ENCODE measurements at regions not wholly inside any gene's neighbourhood (a gene's known extent, or its start where the extent isn't known, plus 50 kb on each side); places are given as distances from the start of the nearest gene placed in this dataset.

DNA sequence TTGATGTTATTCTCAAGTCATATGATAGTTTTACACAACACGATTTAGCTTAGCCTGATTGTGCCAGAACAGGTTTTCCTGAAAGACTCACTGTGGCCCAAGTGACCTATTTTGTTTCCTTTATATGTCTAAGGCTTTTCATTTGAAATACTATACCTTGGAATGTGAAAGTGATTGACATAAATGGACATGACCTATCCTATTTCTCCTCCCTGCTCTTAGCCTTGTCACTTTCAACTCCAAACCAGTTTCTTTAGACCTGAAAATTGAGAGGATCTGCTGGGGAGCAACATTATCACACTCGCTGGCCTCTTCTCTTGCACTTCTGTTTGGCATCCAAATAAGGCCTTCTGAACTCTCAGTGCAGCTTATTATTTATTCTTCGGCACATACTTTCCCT is 496.8 kb downstream of the MAT2B start:
- DNase-seq (ENCODE audit: low read depth in 2 of 3, low spot score in 2 of 3): no peak

DNA sequence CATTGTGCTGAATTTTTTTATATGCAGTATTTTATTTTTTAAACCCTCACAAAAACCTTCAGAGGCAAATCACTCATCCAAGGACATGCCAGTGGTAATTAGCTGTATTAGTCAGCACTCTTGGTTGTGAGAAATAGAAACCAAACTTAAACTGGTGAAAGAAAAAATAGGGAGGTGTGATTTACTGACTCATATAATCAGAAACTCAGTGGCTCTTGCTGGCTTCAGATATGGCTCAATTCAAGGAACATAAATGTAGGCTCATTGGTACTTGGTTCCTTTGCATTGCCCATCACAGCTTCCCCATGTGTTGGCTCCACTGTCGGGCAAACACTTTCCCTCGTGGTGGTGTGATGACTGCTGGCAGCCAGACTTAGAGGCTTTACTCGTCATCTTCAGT is 497.2 kb downstream of the MAT2B start:
- DNase-seq (ENCODE audit: low read depth in 2 of 3, low spot score in 2 of 3): no peak

DNA sequence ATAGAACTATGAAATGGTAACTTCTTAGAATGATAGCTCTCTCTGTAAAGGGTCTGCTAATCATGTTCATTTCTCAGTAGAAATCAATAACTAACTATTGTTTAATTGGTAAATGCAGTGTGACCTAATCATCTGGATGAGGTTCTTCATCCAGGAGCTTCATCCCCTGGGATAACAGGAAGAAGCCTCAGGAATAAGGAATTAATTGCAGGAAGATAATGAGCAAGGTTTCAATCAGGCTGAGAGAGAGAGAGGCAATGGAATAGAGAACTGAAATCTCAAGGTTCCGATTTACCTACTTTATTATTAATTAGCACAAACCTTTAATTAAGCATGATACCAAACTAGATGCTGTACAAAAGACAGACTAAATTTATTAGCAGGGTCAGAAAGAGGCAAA is 499.7 kb downstream of the MAT2B start:
- no peak for DNase-seq (ENCODE audit: low read depth in 2 of 3, low spot score in 2 of 3)

DNA sequence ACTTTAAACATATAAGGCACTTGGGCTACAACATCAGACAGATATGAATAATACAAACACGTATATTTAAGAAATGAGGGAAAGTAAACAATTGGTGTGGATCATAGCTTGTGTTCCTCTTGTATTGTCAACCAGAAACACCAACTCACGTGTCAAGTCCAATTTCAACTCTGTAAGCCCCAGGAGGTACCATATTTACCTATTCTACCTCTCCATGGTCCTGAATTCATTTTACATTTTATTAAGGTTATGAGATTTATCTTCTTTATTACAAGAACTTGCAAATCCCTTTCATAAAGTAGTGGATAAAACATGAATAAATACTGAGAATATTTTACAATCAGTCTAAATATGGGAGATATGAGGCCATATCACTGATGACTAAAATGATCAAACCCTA is 501.6 kb downstream of the MAT2B start:
- DNase-seq (ENCODE audit: low read depth in 2 of 3, low spot score in 2 of 3): no peak

DNA sequence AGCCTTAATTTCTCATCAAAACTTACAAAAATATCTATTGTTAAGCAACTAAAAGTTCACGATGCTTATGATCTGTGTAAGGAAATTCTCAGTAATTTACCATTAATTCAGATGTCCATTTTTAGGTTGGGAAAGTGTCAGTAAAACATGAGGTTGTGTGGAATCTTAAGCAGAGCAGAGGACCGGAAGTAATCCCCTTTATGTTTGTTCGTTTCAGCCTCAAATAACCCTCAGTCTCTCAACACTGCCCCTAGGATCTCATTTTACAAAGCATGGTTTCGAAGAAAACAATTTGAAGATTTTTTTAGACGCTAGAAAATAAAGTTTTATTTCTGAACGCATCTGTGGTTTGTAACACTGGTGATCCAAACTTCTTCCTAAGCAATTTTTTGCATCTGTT is 504.2 kb downstream of the MAT2B start:
- no peak for DNase-seq (ENCODE audit: low read depth in 2 of 3, low spot score in 2 of 3)

DNA sequence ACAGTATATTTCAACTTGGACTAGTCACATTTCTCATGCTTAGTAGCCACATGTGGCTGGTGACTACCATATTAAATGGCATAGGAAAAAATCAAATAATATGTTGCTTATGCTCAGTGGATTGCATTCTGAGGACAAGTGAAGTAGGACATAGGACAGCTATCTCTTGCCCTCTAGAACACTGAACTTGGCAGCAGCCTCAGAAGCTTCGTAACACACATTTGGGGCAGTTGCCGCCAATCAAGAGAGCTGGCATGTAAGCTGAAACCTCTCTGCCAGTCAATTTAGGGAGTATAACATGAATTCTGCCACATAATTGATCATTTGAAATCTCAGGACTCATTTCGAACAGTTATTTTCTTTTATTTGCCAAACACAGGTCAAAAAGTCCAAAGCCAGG is 505.5 kb downstream of the MAT2B start:
- no peak for DNase-seq (ENCODE audit: low read depth in 2 of 3, low spot score in 2 of 3)

DNA sequence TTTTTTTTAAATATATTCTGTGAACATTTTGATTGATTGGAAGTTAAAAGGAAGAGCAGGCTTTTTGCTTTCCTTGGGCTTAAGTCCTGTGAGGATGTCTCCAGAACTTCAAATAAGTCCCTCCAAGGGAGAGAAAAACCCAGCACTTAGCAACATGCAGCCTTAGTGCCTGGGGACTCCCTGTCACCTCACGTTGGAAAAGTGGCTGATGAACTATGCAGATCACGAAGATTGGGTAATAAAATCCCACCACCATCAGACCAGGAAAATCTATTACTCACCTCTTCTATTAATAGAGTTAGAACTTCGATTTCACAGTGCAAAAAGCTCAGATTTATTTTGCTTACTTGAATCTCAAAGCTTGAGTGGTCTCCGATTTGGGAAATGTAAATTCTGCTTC is 507.0 kb downstream of the MAT2B start:
- no peak for DNase-seq (ENCODE audit: low read depth in 2 of 3, low spot score in 2 of 3)

DNA sequence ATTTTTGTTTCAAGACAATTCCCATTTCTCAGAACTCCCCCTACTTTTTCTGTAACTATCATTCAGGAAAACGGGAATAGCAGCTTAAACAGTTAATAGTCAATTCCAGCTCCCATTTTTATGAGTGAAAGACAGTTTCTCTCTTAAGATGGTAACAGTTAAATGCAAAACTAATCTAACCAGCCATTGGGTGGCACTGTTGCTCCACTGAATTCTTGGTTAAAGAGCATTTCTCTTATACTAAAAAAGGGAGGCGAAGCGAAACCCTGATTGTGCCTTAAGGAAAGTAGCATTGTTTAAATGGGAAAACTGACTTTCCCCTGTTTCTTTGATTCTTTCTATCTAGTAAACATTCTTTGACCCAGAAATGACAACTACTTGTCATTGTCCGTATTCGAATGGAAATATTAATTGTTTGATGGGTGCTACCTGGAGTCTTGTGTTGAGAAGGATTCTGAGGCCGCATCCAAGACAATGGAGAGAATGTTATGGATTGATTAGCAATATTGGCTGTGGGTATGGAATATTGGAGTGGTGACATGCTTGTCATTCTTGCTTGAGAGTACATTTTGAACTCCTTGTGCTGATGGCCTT is 507.8 kb downstream of the MAT2B start:
- DNase-seq (ENCODE audit: low read depth in 2 of 3, low spot score in 2 of 3): peak in 2 of 3 donors; percentile 57 to 89

DNA sequence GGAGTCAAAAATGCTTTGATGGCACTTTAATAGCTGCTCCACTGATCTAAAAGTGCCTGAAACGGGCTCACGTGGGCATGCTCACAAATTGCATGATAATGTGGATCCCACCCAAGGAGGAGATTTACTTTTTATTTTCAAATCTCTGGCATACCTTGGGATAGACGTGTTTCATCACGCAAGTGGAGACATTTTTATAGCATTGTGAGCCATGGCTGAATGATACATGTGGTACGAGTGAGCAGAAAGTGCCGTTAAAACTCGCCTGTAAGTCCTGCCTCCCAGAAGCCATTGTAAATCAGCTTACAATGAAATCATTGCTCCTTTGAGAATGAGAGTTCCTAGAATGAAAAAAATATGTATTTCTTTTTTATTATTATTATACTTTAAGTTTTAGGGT is 514.7 kb downstream of the MAT2B start:
- no peak for DNase-seq (ENCODE audit: low read depth in 2 of 3, low spot score in 2 of 3)

DNA sequence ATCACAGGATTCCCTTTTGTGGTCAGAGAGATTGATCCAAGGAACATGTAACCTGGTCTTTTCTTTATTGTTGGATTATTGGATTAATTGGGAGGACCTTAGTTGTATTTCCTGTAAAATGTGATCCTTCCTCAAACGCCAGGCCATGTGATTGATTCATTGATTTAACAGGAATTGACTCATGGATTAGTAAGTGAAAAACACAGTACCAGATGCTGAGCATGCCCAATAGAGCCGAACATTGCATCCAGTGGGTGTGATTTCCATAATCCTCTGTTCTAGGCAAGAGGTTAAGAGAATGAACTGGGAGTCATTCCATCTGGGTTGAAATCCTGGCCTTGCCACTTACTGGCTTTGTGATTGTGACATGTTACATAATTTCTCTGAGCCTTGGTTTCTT is 522.3 kb downstream of the MAT2B start:
- DNase-seq (ENCODE audit: low read depth in 2 of 3, low spot score in 2 of 3): no peak

DNA sequence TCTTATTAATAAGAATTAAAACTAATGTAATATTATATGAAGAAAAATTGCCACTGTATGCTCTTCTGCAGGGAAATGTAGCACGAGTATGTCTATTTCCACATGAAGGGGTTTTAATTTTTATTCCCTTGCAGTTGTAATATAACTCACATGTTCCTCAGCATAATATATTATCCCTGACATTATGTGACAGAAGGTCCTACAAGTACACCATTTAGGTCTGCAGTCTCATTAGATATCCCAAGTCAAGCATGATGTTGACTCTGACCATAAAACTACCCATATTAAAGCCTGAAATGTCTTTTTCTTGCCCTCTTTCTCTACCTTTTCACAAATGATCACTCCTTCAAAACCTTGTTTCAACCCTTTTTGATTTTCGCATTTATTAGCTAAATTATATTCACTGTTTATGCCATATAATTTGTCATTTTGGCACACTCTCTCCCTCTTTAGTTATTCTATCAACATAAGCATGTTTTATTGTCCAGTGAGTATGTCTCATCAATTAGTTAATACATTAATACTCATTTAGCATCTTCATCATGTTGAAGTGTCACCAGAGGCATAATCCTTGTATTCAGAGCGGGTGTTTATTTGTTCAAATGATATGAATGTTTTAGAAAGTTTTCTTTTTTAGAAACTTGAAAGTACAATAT is 532.8 kb downstream of the MAT2B start:
- DNase-seq (ENCODE audit: low read depth in 2 of 3, low spot score in 2 of 3): no peak

DNA sequence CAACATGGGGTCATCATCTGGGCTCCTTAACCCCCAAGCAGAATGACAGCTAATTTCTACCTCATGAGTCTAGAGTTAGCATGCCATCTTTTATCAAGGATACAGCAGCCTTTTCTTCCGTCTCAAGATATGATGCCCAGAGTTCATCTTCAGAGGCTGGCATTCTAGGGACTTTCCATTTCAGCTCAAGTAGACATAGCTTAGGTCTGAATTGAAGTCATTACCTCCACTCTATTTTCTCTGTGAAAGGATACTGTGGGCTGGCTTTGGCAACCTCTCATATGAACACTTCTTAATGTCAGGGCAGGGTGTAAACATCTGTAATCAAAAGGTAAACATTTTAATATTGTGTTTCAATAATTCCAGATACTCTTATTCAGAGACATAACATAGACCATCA is 535.7 kb downstream of the MAT2B start:
- DNase-seq (ENCODE audit: low read depth in 2 of 3, low spot score in 2 of 3): no peak

DNA sequence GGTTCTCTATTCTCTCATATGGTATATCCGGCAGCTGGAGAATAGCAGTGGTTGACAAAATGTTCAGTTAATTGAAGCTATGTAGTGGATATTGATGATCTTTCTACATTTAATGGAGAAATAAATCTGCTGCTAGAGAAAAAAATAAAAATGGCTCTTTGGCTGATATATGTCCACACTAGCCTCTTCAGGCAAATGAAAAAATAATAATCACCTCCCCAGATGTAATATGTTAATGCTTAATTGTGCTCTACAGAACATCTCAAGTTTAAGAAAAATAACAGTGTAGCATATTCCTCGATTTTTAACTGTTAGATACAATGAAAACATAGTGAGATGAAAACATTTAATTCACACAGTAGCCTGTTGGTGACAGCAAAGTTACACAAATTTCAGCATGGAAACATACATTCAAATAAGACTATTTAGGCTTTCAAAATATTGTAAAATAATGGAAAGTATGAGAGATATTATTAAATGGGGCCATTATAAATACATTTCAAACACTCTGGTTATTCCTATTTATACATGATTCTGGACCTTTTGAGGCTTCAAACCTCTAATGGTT is 543.0 kb downstream of the MAT2B start:
- no peak for DNase-seq (ENCODE audit: low read depth in 2 of 3, low spot score in 2 of 3)

DNA sequence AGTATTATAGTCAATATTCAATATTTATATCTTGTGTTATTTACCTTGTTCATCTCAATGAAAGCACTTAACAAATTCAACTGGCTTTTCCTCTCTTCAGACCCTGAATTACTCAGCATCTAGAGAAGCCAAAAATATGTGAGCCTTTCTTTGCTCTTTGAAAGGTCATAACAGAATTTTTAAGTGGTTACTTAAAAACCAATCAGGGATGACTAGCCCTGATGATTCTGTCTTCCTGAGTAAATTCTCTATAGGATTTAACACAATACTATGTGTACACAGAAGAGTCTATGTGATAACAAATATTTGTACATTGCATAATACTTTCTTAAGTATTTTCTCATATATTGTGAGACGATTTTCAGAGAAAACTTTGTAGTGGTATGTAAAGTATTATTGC is 546.3 kb downstream of the MAT2B start:
- DNase-seq (ENCODE audit: low read depth in 2 of 3, low spot score in 2 of 3): no peak

DNA sequence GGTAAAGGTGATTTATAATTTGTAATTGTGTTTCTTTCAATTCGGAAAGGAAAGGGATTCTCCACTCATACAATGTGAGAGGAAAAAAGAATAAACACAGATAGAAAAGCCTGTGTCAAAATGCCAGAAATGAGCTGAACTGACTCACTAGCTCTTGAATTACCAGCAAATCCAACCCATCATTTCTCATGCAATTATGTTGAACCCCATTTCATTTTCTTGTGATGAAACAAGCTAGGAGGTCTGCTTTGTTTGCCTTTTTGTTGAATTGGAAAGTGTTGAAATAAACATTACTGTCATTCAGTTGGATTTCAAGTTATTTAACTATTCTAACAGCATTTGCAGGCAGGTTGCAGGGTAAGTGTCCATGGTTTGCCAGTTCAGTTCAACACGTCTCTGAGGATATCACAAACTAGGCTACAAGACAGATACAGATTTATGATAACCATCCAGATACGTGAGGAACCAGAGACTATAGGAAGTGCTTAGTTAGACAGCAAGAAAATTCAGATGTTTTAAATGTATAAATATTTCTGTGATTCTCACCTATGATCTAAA is 547.2 kb downstream of the MAT2B start:
- no peak for DNase-seq (ENCODE audit: low read depth in 2 of 3, low spot score in 2 of 3)

DNA sequence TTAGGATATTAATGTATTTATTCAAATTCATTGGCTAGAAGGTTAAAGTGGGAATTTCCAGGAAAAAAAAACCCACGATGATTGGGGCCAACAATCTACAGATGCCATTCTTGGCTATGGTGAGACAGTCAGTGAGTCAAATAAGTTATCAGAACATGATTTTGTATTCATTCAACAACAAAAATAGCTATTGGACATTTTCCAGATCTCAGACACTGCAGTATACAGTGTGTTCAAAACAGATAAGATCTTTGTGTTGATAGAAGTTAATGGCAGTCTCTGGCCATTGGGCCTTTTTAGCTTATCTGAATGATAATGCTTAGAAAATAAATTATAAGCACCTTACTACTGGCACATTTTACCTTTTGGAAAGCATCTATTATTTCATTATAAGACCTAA is 547.7 kb downstream of the MAT2B start:
- no peak for DNase-seq (ENCODE audit: low read depth in 2 of 3, low spot score in 2 of 3)

DNA sequence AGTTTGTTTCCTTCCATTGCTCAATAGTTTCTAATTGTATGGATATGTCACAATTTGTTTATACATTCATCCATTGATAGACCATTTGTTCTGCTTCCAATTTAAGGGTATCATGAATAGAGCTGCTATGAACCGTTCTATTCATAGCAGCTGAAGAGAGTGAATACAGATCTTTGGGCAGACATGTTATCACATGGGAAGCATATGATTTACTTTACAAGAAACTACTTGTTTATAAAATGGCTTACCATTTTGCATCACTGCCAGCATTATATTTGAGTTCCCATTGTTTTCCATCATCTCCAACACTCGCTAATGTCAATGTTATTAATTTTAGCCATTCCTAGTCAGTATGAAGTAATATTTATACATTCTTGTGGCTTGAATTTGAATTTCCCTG is 549.0 kb downstream of the MAT2B start:
- no peak for DNase-seq (ENCODE audit: low read depth in 2 of 3, low spot score in 2 of 3)

DNA sequence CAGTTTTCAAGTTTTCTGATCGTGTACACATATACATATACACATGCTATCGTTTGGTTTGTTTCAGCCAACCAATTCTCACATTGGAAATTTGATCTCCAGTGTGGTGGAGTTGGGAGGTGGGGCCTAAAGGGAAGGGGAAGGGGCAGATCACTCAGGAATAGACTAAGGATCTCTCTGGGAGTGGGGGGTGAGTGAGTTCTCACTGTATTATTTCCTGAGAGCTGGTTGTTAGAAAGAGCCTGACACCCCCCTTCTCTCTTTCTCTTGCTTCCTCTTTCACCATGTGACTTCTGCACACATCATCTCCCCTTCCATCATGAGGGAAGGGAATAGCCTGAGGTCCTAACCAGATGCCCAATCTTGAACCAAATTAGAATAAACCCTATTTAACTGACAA is 551.7 kb downstream of the MAT2B start:
- DNase-seq (ENCODE audit: low read depth in 2 of 3, low spot score in 2 of 3): no peak

DNA sequence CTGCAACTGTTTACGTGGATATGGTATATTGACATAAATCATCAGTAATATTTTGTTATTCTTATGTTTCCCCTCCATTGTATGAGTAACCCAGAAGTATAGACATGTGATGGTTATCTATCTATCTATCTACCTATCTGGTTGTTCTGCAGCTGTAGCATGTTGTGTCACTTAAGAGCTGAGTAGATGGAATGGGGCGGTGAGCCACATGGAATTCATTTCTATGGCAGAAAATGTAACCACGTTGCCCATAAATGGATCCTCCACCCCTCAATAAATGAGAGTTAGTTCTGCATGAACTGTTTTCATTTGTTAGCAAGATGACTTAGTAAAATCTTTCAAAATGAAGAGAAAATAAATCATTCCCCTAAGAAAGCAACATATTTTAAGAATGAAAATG is 553.2 kb downstream of the MAT2B start:
- DNase-seq (ENCODE audit: low read depth in 2 of 3, low spot score in 2 of 3): no peak

DNA sequence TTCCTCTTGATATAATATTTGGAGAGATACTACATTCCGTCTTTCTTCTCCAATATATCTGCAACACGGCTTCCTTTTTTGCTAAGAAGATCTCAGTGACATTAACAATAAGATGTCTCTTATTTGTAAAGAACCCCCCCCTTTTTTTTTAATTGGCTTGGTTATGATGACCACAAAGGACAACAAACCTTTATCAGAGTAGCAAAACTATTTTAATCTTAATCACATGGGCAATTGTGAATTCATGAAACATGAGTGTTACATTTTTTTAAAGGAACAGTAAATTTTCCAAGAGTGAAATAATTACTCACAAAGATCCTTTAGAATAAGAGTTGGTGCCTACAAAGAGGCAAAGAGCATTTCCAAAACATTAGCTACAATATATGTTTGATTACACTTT is 554.1 kb downstream of the MAT2B start:
- DNase-seq (ENCODE audit: low read depth in 2 of 3, low spot score in 2 of 3): no peak

DNA sequence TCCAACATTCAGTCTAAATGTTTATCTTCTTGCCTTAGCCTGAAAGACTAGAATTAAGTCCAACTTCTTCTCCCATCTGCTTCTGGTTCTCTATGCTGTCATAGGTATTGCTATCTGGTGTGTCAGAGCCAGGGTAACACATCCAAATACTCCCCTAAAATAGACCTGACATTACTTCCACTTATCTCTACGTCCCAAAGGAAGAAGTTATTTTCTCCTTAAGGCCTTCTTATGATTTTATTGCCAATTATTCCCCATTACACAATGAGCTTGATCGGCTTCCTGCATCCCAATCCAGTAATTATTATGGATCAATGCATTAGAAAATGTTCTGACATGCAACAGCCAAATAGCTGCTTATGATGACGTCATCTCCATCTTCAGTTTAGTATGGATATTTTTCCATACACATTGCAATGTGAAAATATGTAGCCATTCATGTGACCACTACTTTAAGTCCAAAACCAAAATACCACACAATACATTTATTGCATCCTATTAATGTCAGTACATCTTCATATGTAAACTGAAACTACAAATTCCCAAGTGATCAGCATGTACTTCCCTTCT is 555.5 kb downstream of the MAT2B start:
- DNase-seq (ENCODE audit: low read depth in 2 of 3, low spot score in 2 of 3): no peak

DNA sequence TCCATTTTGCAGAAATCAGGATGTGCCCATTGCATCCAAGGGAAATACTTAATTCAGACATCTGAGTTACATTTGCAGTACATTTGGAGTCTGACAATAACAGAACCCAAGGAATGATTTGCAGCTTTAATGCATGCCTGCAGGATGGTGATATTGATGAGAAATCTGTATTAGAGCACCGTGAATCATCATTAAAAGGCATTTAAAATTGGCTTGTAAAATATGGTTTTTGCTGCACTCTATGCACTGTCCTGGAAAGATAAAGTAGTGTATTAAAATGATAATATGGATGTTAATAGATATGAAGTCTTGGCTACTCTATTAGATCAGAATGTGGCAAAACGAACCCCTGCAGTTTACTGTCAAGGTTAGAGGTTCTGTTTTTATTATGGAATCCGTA is 556.9 kb downstream of the MAT2B start:
- no peak for DNase-seq (ENCODE audit: low read depth in 2 of 3, low spot score in 2 of 3)

Measured in hematopoietic multipotent progenitor cell (in vitro differentiated cells).